CD4-positive, alpha-beta T cell treated with Interleukin-10 for 1 hour (primary cell): ENCODE measurements at regions not wholly inside any gene's neighbourhood (a gene's known extent, or its start where the extent isn't known, plus 50 kb on each side); places are given as distances from the start of the nearest gene placed in this dataset.

ENCODE experiments used
- DNase-seq: peaks from one replicate; pipeline ENCODE4 v3.0.0-alpha.2; 2020

- DNase-seq: no peak
These were observed 371.5 kb downstream of the AACS start for GRCh38 chr12:125436686-125437085.

DNA sequence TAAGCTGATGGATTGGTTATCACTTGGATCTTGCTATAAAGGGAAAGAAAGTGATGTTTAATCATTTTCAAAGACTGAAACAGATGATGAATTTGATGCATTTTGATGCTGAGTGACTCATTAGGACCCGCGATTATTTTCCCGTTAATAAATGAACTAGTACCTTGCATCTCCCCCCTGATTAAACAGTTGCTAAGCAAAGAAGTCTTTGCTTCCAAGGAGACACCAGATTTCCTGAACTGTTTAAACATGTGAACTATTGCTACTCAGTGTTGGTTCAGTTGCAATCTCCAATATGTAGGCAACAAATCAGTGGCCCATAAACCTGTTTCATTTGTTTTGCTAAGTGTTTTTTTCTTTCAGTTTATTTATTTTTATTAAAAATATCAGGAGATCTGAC lies 375.2 kb downstream of the AACS start:
- no peak for DNase-seq

DNA sequence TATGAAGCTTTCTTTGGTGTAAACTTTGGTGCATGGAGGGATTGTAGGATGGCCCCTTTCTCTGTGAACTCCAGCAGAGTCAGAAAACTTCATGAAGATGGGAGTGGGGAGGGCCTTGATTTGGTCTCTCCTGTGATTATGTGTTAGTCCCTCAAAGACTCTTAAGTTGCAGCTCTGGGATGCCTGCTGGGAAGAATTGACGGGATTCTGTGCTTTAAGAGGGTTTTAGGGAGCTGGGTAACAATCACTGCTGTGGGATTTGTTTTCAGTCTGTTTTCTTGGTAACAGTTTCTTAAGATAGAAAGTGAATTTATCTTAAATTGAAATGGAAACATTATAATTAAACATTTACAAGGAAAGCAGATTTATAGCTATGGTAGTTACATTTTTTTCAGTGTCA lies 378.1 kb downstream of the AACS start:
- DNase-seq: no peak

DNA sequence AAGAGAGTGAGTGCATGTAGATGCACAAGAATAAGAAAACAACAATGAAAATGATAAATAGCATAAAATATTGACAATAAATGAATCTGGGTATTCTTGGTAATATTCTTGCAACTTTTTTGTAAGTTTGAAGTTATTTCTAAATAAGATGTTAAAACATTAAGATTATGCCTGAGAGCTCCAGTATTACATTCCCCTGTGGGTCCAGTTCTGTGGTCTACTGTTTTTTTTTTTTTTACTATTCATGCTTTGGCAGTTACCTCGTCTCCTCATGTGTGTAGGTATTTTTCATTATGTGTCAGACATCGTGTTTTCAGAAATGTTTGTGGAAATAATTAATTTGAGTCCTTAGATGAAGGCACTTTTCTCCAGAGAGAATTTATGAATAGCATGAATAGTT lies 386.2 kb downstream of the AACS start:
- DNase-seq: no peak

- DNase-seq: no peak
These were observed 388.5 kb downstream of the AACS start for GRCh38 chr12:125453751-125454150.

DNA sequence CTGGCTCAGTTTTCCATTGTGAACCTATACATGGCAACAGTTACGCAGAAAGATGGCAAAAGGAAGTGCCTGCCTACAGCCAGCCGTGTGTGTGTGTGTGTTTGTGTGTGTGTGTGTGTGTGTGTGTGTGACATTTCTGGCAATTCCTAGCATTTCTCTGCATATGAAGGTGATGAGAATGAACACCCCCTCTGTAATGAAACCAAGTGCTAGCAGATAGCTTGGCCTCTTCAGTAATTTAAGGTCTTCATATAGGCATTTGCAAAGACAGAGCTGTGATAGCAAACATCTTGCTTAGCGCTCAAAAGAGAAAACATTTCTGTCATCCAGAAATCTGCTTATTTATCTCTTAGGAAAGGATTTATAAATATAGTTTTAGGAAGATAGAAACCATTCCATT lies 389.1 kb downstream of the AACS start:
- no peak for DNase-seq

- no peak for DNase-seq
These were observed 389.7 kb downstream of the AACS start for GRCh38 chr12:125454786-125455480.

GRCh38 chr12:125455556-125455955 lies 390.3 kb downstream of the AACS start:
- no peak for DNase-seq

DNA sequence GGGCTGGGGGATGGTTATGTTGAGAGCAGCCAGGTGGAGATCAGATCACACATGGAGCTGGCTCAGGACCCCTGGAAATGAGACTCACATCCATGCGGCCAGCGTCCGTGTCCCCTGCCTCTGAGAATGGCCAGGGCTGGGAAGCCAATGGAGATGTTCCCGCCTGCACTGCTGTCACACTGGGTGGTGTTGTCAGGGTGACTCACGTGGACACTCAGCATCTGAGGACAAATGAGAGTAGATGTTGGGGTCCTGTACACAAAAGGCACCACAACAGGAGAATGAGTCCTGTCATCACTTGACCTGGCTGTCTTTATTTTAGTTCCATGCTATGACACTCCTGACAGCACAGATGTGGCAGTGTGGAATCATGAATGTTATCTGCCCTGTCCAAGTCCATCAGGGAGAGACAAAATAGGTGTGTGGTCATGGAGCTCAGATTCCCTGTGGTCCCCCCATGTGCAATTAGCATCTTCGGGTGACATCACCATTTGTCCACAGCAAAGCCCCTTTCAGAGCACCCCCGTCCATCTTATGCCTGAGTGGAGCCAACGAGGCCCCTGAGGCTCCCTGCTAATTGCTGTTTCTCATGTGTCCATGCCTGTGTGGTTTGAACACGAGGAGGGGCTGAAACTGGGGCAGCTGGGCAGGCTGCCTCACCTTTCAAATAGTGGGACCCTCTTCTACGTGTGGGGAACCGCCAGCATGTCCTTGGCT lies 393.5 kb downstream of the AACS start:
- DNase-seq: no peak

GRCh38 chr12:125461831-125462230 lies 396.6 kb downstream of the AACS start:
- no peak for DNase-seq

DNA sequence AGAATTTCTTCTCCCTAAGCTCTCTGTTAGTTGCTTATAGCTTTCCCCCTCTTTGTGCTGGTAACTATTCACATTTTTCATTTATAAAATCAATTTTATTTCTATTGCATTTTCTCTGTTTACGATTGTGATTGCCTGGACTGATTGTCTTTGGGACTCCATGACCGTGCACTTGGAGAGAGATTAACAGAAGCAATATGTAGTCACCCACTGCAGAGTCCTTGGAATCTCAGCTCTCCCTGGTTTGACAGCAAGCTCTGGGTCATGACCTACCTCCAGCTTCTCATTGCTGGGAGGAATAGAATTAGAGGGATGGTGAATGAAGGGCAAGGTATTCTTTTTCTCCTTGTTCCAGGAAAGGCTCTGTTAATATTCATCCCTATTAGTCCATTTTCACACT lies 398.2 kb downstream of the AACS start:
- DNase-seq: no peak

DNA sequence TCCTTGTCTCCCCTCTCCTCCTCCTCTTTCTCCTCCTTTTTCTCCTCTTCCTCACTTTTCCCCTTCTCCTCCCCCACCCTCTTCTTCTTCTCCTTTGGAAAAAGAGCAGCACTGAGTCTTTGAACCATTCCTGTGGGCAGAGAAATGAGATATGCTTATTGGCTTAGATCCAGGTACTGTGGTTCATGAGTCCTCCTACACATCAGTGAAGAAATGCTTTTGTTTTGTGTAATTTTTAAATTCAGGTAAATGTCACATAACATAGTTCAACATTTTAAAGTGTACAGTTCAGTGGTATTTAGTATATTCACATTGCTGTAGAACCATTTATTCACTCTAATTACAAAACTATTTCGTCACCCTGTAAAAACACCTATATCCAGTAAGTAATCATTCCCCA lies 402.1 kb downstream of the AACS start:
- DNase-seq: no peak

- no peak for DNase-seq
These were observed 404.4 kb downstream of the AACS start for GRCh38 chr12:125469683-125470082.

GRCh38 chr12:125470838-125471783 lies 405.9 kb downstream of the AACS start:
- no peak for DNase-seq

DNA sequence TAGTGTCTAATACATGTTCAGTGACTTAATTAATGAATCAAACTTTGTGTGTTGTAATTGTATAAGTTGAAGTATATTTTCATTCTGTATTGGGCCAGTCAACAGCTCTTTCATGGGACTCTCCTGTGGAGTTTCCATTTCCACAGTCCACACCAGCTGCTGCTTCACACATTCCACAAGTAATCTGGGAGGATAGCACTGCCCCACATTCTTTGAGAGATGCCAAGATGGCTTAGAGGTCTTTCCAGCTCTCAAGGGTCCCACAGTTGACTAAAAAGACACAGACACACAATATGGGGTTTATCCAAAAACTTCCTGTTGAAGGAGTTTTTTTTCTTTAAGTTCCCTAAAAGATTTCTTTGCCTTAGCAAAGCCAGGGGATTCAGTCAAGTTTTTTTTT lies 408.3 kb downstream of the AACS start:
- DNase-seq: no peak

DNA sequence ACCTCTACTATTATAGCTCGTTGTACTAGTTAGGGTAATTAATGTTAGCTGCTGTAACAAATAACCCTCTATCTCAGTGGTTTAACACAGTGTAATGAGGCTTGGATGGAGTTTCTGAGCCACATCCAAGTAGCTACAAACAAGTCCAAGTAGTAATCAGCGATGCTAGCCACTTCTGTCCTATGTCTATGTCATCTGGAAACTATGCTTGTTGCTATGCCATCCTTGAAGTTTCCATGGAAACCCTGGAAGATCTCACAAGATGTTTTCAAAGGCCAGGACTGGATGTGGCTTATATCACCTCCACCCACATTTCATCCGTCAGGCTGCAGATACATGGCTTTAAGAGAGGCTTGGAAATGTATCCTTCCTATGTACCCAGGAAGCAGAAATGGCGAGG lies 422.1 kb downstream of the AACS start:
- no peak for DNase-seq

DNA sequence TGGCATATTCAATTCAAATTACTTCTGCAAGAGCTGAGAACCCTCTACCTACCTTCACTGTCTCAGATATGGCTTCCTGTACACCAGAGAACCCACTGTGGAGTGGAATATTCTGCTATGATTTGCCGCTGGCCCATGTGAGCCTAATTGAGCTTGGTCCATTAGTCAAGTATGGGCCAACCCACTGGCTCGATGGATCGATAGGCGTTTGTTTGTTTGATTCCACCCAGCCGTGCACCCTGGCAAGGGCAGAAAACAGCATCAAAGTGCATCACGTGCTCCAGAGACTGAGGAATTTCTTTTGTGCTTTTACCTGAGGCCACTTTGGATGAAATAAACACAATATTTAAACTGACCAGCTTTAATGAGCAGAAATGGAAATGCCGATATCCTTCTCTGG lies 426.3 kb downstream of the AACS start:
- DNase-seq: no peak

DNA sequence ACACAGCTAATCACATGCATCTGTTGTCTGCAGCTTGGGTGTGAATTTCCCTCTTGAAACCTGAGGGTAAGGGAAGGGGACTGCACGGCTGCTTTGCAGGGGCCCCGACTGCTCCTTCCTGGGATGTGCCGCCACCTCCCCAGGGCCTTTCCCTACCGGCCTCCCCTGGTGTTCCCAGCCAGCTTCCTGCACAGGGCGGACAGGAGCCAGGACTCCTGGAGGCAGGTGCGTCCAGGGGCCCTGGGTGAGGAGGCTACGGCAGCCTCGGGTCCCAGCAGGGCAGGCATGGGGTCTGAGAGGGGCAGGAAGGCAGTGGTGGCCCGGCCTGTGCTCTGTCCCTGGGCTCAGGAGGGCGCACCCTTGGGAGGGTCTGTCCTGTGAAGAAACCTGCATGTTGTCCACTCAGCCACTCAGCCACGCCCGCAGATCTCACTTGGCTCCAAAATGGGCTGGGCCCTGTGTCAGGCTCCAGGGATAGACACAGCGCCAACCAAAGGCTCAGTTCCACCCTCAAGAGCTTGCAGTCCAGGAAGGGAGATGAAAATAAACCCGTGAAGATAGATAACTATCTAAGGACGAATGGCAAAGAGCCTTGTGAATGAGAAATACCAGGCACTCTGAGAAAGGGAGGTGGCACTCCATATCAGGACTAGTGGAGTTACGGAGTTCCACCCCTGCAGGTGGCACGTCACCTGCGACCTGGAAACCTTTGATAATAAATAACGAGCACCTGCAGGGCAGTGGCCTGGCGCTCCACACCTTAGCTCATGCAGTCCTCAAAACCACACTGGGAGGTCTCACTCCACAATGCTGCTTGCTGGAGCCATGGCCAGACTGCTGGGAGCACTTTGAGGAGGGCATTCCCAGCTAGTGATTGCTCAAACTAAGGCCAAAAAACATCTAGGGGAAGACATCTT lies 427.4 kb downstream of the AACS start:
- DNase-seq: no peak

- no peak for DNase-seq
These were observed 428.6 kb downstream of the AACS start for GRCh38 chr12:125493704-125494308.

DNA sequence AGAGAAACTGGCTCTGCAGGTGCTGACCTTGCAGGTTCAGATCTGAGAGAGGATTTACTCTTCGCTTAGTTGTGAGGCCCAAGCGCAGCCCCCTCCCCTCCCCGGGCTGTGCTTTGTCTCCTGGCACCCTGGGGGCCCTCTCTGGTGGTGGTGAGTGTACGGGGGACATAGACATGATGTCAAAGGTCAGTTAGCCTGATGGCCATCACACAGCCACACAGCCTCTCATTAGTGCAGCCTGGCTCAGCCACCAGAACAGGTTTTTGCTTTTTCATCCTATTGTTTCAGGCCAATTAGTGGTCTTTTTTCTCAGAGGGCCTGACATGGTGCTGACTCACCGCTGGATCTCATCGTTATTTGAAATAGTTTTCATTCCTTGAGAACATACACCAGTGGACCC lies 437.9 kb downstream of the AACS start:
- no peak for DNase-seq

DNA sequence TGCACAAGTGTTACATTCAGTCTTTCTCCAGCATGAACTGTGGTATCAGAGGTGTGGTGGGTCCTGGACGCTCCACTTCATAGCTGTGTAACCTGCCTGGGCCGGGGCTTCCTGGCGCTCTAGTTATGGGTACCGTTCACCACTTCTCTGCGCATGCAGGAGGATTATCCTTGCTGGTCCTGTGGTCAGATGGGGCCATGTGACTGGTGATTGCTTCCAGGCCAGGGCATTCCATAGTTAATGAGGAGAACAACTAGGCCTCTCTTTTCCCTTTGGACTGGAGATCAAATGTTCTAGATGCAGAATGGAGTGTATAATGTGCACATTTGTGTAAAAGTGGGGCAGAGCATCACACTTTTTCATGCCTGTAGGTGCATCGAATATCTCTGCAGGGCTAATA lies 444.0 kb downstream of the AACS start:
- DNase-seq: no peak
